Activated gamma-delta T cell treated with Interleukin-2 at 50 U/mL for 16 hours (primary cell): ENCODE measurements at regions not wholly inside any gene's neighbourhood (a gene's known extent, or its start where the extent isn't known, plus 50 kb on each side); places are given as distances from the start of the nearest gene placed in this dataset.

Experiments
- DNase-seq: peaks from one replicate; pipeline ENCODE4 v3.0.0-alpha.2; 2020

GRCh38 chr4:121519236-121519838 lies 138.5 kb upstream of the QRFPR start:
- no peak for DNase-seq

GRCh38 chr4:121517241-121517640 lies 136.4 kb upstream of the QRFPR start:
- no peak for DNase-seq

DNA sequence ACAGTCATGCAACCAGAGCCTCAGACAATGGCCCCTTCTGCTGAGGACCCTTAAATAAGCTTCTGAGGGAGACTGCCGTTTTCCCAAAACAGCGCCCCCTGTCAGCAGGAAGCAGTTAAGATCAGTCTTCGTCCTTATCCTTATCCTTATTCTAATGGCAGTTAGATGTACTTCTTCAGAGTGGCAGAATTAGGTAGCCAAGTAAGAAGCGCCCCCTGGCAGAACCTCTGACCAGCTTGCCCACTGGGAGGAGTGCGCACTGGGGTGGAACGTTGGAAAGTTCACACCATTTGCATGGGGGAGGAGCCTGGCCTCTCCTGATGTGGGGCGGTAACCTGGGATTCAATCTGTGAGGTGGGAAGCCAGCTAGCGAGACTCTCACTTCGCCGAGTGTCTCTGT lies 133.6 kb upstream of the QRFPR start:
- no peak for DNase-seq

- DNase-seq, result no peak
Measured at GRCh38 chr4:121510341-121510874, 129.6 kb upstream of the QRFPR start.

GRCh38 chr4:121485190-121485804 lies 104.5 kb upstream of the QRFPR start:
- DNase-seq, result no peak

- no peak for DNase-seq
Measured at GRCh38 chr4:121484633-121485032, 103.8 kb upstream of the QRFPR start.

- no peak for DNase-seq
Measured at GRCh38 chr4:121479808-121480207, 99.0 kb upstream of the QRFPR start.

- no peak for DNase-seq
Measured at GRCh38 chr4:121477480-121477879, 96.7 kb upstream of the QRFPR start.

- no peak for DNase-seq
Measured at GRCh38 chr4:121477079-121477478, 96.3 kb upstream of the QRFPR start.

- no peak for DNase-seq
Measured at GRCh38 chr4:121472937-121473721, 92.3 kb upstream of the QRFPR start.

DNA sequence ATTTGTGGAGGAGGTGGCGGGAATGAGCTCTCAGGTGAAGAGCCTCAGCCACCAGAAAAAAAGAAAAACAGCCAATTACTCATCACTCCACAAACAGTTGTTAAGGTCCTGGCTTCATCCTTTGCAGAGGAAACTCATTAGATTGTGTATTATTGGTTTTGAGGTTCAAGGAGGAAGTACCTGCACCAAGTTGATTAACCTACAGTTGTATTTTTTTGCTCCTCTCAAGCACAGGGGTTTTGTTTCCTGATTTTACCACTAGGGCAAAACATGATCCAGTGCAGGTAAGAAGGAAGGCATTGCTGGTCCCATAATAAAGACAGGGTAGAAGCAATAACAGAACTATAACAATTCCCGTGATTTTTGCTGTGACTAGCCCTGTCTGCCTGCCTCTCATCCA lies 84.0 kb upstream of the QRFPR start:
- no peak for DNase-seq

- peak; percentile 16 for DNase-seq
Measured at GRCh38 chr4:121462660-121463261, 81.9 kb upstream of the QRFPR start.

DNA sequence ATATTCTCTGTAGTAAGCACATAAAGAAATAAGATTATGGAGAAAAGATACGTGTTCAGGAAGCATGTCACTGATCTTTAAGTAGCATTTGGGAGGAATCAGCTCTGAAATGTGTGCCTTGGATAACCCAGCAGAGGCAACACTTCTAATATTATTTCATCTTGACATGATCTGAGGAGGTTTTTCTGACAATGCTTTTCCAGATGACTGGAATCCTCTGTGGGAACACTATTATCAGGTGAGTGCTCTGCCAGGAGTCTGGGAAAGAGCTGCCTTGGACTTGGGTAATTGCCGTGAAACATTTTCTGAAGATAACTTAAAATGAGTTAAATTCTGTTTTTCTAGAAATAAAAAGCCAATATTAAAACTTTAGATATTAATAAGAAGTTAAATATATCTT lies 78.2 kb upstream of the QRFPR start:
- DNase-seq, result no peak

- no peak for DNase-seq
Measured at GRCh38 chr4:121457278-121457875, 76.6 kb upstream of the QRFPR start.

GRCh38 chr4:121455285-121455684 lies 74.5 kb upstream of the QRFPR start:
- DNase-seq, result no peak

DNA sequence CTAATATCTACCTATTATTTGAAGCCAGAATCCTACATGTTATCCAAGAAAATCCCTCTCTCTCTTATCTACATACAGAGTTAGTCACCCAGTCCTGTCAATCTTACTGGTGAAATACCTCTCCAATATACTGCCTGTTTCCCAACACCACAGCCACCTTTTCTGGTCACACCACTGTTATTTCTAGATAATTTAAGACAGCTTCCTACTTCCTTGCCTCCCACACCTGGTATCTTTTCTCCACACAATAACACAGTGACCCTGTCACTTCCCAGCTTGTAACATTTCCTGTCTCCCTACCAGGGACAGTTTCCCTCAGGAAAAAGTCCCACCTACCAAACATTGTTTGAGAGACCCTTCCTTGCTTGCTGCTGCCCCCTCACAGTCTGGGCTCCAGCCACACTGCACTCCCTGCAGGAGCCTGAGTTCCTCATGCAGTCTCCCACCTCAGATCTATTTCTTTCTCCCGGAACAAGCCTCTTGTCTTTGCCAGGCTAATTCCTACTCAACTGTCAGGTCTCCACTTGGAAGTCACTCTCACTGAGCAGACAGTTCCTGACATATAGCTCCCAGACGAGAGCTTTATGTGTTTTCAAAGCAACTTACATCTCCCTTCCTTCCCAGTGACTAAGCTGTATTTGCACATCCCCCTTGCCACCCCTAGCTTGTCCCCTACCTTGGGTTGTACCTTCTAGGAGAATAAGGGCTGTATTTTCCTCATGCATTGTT lies 73.6 kb upstream of the QRFPR start:
- no peak for DNase-seq

- DNase-seq, result no peak
Measured at GRCh38 chr4:121451310-121451709, 70.5 kb upstream of the QRFPR start.

DNA sequence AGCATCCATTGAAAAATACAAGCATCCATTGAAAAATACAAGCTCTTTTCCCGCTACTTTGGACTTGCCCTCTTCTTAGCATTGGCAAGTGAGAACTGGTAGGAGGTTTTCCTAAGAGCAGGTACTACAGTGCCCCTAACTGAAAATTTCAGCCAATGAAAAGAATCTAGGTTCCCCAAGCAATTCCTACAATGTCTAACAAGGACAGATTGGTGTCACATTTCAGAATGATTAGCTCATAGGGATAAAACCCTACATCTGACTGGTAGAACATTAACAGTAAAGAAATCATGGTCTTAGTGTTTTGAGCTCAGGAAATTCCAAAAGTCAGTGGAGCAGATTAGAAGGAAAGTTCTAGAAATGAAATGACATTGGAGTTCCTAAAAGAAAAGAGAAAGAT lies 68.6 kb upstream of the QRFPR start:
- no peak for DNase-seq

DNA sequence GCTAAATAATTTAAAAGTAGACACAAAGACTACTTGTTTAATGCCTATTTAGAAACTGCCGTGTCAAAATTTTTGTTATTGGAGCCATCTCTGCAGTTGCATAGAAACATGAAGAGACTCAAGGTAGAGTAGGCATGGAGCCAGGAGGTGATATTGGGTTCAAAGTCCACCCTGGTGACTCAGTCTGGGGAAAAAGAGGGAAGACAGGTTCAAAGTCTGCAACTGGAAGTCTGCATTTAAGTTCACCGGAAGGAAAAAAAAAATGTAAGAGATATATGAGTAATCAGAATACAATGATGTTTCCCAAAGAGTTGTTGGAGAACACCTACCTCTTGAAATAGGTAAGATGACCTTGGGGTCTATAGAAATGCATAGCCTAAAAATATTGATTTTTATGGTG lies 67.4 kb upstream of the QRFPR start:
- DNase-seq, result no peak

- DNase-seq, result no peak
Measured at GRCh38 chr4:121439669-121440068, 58.9 kb upstream of the QRFPR start.
